Psoas muscle (tissue), 7 donors: ENCODE measurements at regions not wholly inside any gene's neighbourhood (a gene's known extent, or its start where the extent isn't known, plus 50 kb on each side); places are given as distances from the start of the nearest gene placed in this dataset.

ENCODE experiments used
- ATAC-seq, 4 donors: fragments of 200-7000 bp; cut with Tn5 transposase; one replicate each; pipeline ENCODE4 v1.9.1; 2020; ENCODE audit warnings: moderate library complexity in 3 of 4, mild to moderate bottlenecking in 2 of 4
- DNase-seq, 2 donors: peaks; one replicate each; pipeline ENCODE4 v3.0.0-alpha.2; 2020
- H3K27ac ChIP-seq: fragments of 200-600 bp; one replicate; pipeline ENCODE4 v1.8.0; 2022
- H3K27me3 ChIP-seq, 3 donors: fragments of 200-600 bp in 1 of 3; one replicate each; pipeline versions ENCODE4 v1.6.1 to v1.8.0; 2013 to 2022; ENCODE audit warnings: low read length in 2 of 3, mild to moderate bottlenecking in 2 of 3, moderate library complexity in 1 of 3; ENCODE audit not compliant: insufficient read depth in 3 of 3
- H3K36me3 ChIP-seq, 2 donors: fragments of 200-600 bp in 1 of 2; one replicate each; pipeline versions ENCODE4 v1.6.1 to v1.8.0; 2013 to 2022; ENCODE audit warnings: low read depth in 1 of 2, mild to moderate bottlenecking in 1 of 2, moderate library complexity in 1 of 2; ENCODE audit not compliant: insufficient read depth in 1 of 2
- H3K4me1 ChIP-seq: fragments of 200-600 bp; one replicate; pipeline ENCODE4 v1.8.0; 2022
- H3K4me3 ChIP-seq: fragments of 200-600 bp; one replicate; pipeline ENCODE4 v1.8.0; 2022; ENCODE audit warnings: mild to moderate bottlenecking
- H3K9me3 ChIP-seq: fragments of 200-600 bp; one replicate; pipeline ENCODE4 v1.8.0; 2022
- CTCF ChIP-seq: fragments of 200-600 bp; IDR thresholded peaks from one replicate; pipeline ENCODE4 v1.8.0; 2022; ENCODE audit warnings: antibody characterized with exemption
- WGBS, 3 donors: extraction: QIAGEN DNeasy Blood & Tissue Kit; methylation state at CpG; one replicate each; pipeline versions ENCODE4 v1.1.6 to v1.1.7; 2013; 5-methylcytosine and 5-hydroxymethylcytosine counted together
- intact Hi-C, 2 donors: fragments of 100-400 bp; cut with DNase I; formaldehyde crosslinking; loops; one replicate each; pipeline versions ENCODE4 v1.11.0 to v1.14.2; 2022
- donor health status: healthy with polysubstance abuse.
- donor health status: DM: no; HTN: no; CAD: no; lungs with moderate emphysema.
- donor health status: Bipolar disorder and iron deficiency.
- donor health status: healthy.
- donor health status: DM: yes; HTN: yes; CAD: no.
- donor health status: DM: no; HTN: no; CAD: no.
- donor health status: DM: yes; HTN: yes; CAD: no.

- Histone ChIP-seq H3K9me3 (no peaks in the 10 kb centered on the region), H3K36me3 (no peaks in the 10 kb centered on the region), H3K27me3 (no peaks in the 10 kb centered on the region), H3K27ac (no peak overlapping the region), H3K4me1 (no peaks in the 10 kb centered on the region), H3K4me3 (no peak overlapping the region)
- ATAC-seq, result no peak
- intact Hi-C loops, result no loop called here
- DNase-seq, result no peak
- 26 to 39% (median 36%) methylated on average over 2 of the region's 2 CpGs for WGBS, 3 donors
- TF ChIP-seq CTCF, result no peak
Observed at GRCh38 chr4:63757929-63758328, 651.3 kb downstream of the TECRL start.

GRCh38 chr4:63742882-63743281 is 666.4 kb downstream of the TECRL start:
- no peaks in the 10 kb centered on the region for H3K27me3 ChIP-seq
- H3K36me3 ChIP-seq, result no peaks in the 10 kb centered on the region
- TF ChIP-seq CTCF, result no peak
- no peak for DNase-seq
- intact Hi-C loops, result no loop called here
- H3K9me3 ChIP-seq, result no peaks in the 10 kb centered on the region
- no peaks in the 10 kb centered on the region for H3K4me1 ChIP-seq
- H3K27ac ChIP-seq, result no peak overlapping the region
- no peak overlapping the region for H3K4me3 ChIP-seq
- no peak for ATAC-seq

- Histone ChIP-seq H3K27me3 (no peaks in the 10 kb centered on the region), H3K9me3 (no peaks in the 10 kb centered on the region), H3K4me3 (no peak overlapping the region), H3K27ac (no peak overlapping the region), H3K36me3 (no peaks in the 10 kb centered on the region), H3K4me1 (no peaks in the 10 kb centered on the region)
- no peak for TF ChIP-seq CTCF
- WGBS, 3 donors, result 90 to 93% (median 91%) methylated on average over 4 of the region's 4 CpGs
- DNase-seq (no peak), ATAC-seq (no peak)
- intact Hi-C loops, result no loop called here
Observed at GRCh38 chr4:63729519-63729918, 679.7 kb downstream of the TECRL start.

GRCh38 chr4:63728480-63729177 is 680.6 kb downstream of the TECRL start:
- H3K36me3 ChIP-seq, result no peaks in the 10 kb centered on the region
- no peaks in the 10 kb centered on the region for H3K4me1 ChIP-seq
- ATAC-seq (no peak), DNase-seq (no peak)
- intact Hi-C loops, result no loop called here
- 14 to 19% (median 17%) methylated on average over 3 of the region's 3 CpGs for WGBS, 3 donors
- H3K27ac ChIP-seq, result no peak overlapping the region
- no peaks in the 10 kb centered on the region for H3K27me3 ChIP-seq
- no peaks in the 10 kb centered on the region for H3K9me3 ChIP-seq
- no peak for TF ChIP-seq CTCF
- H3K4me3 ChIP-seq, result no peak overlapping the region

GRCh38 chr4:63717384-63717783 is 691.9 kb downstream of the TECRL start:
- Histone ChIP-seq H3K27me3 (no peaks in the 10 kb centered on the region), H3K27ac (no peak overlapping the region), H3K36me3 (no peaks in the 10 kb centered on the region), H3K9me3 (no peaks in the 10 kb centered on the region), H3K4me1 (no peaks in the 10 kb centered on the region), H3K4me3 (no peak overlapping the region)
- WGBS, 3 donors, result 18 to 32% (median 23%) methylated on average over 2 of the region's 2 CpGs
- TF ChIP-seq CTCF, result no peak
- ATAC-seq (no peak), DNase-seq (no peak)
- intact Hi-C loops, result no loop called here
